Stimulated activated effector memory CD8-positive, alpha-beta T cell treated with anti-CD3 and anti-CD28 coated beads, Interleukin-12 subunit alpha, Interleukin-12 subunit beta, amount 100 ng/mL, for 72 hours (primary cell): ENCODE measurements at regions not wholly inside any gene's neighbourhood (a gene's known extent, or its start where the extent isn't known, plus 50 kb on each side); places are given as distances from the start of the nearest gene placed in this dataset.
"Not testable (repeated sequence)": the region's sequence is repeated elsewhere in the genome, so short reads cannot be mapped to it uniquely, and the experiment has no call there.

Experiments used
- ATAC-seq: fragments of 150-1000 bp; cut with Tn5 transposase; 2 replicates; pipeline ENCODE4 v1.10.0; 2021
- DNase-seq, 2 donors: peaks; one replicate each; pipeline ENCODE4 v3.0.0; 2021 to 2022; ENCODE audit warnings: low spot score in 2 of 2
- H3K27ac Mint-ChIP-seq: one replicate; pipeline ENCODE4 v1.8.0; 2022; ENCODE audit warnings: mild to moderate bottlenecking, mixed read lengths
- H3K36me3 Mint-ChIP-seq: one replicate; pipeline ENCODE4 v1.8.0; 2022; ENCODE audit warnings: mild to moderate bottlenecking, mixed read lengths
- H3K4me1 Mint-ChIP-seq: one replicate; pipeline ENCODE4 v1.8.0; 2022; ENCODE audit warnings: mixed read lengths
- H3K4me3 Mint-ChIP-seq: one replicate; pipeline ENCODE4 v1.8.0; 2022; ENCODE audit warnings: mild to moderate bottlenecking, mixed read lengths
- H3K9me3 Mint-ChIP-seq: one replicate; pipeline ENCODE4 v1.8.0; 2022; ENCODE audit warnings: mixed read lengths

- not testable (repeated sequence) for DNase-seq, H3K9me3 Mint-ChIP-seq, ATAC-seq, H3K36me3 Mint-ChIP-seq, H3K27ac Mint-ChIP-seq, H3K4me3 Mint-ChIP-seq, H3K4me1 Mint-ChIP-seq
Measured at GRCh38 chr1:213545181-213545580, 442.6 kb upstream of the PROX1 start.

- Mint-ChIP-seq H3K4me3 (no peak overlapping the region), H3K9me3 (peaks cover 2% of the 10 kb centered on the region), H3K36me3 (no peaks in the 10 kb centered on the region), H3K4me1 (no peaks in the 10 kb centered on the region), H3K27ac (no peak overlapping the region)
- DNase-seq: no peak
- no peak for ATAC-seq
Measured at GRCh38 chr1:213549982-213550381, 437.8 kb upstream of the PROX1 start.

- no peak for ATAC-seq
- no peak overlapping the region for H3K27ac Mint-ChIP-seq
Measured at GRCh38 chr1:213550804-213551203, 437.0 kb upstream of the PROX1 start.

GRCh38 chr1:213552045-213552444 is 435.7 kb upstream of the PROX1 start:
- ATAC-seq (no peak), DNase-seq (no peak)
- Mint-ChIP-seq H3K27ac (no peak overlapping the region), H3K4me3 (no peak overlapping the region), H3K9me3 (peaks cover 2% of the 10 kb centered on the region), H3K36me3 (no peaks in the 10 kb centered on the region), H3K4me1 (no peaks in the 10 kb centered on the region)

More at GRCh38 chr1:213550804-213551203, 437.0 kb upstream of the PROX1 start:
- Mint-ChIP-seq H3K9me3 (peaks cover 2% of the 10 kb centered on the region), H3K4me3 (no peak overlapping the region), H3K4me1 (no peaks in the 10 kb centered on the region), H3K36me3 (no peaks in the 10 kb centered on the region)
- no peak for DNase-seq

GRCh38 chr1:213560226-213560625 is 427.5 kb upstream of the PROX1 start:
- no peaks in the 10 kb centered on the region for H3K4me1 Mint-ChIP-seq
- no peaks in the 10 kb centered on the region for H3K36me3 Mint-ChIP-seq
- ATAC-seq: no peak
- no peak overlapping the region for H3K27ac Mint-ChIP-seq
- no peak overlapping the region for H3K4me3 Mint-ChIP-seq
- peaks cover 7% of the 10 kb centered on the region for H3K9me3 Mint-ChIP-seq
- no peak for DNase-seq

- DNase-seq (no peak), ATAC-seq (no peak)
- H3K4me1 Mint-ChIP-seq: no peaks in the 10 kb centered on the region
- peaks cover 13% of the 10 kb centered on the region for H3K9me3 Mint-ChIP-seq
- no peak overlapping the region for H3K4me3 Mint-ChIP-seq
- no peak overlapping the region for H3K27ac Mint-ChIP-seq
- H3K36me3 Mint-ChIP-seq: no peaks in the 10 kb centered on the region
Measured at GRCh38 chr1:213561870-213562269, 425.9 kb upstream of the PROX1 start.

GRCh38 chr1:213564215-213564659 is 423.5 kb upstream of the PROX1 start:
- no peak overlapping the region for H3K4me3 Mint-ChIP-seq
- ATAC-seq (no peak), DNase-seq (no peak)
- no peak overlapping the region for H3K27ac Mint-ChIP-seq
- H3K4me1 Mint-ChIP-seq: no peaks in the 10 kb centered on the region
- H3K9me3 Mint-ChIP-seq: peaks cover 13% of the 10 kb centered on the region
- H3K36me3 Mint-ChIP-seq: no peaks in the 10 kb centered on the region

- Mint-ChIP-seq H3K9me3 (peaks cover 10% of the 10 kb centered on the region), H3K27ac (no peak overlapping the region), H3K36me3 (no peaks in the 10 kb centered on the region), H3K4me1 (no peaks in the 10 kb centered on the region), H3K4me3 (no peak overlapping the region)
- DNase-seq: no peak
- ATAC-seq: no peak
Measured at GRCh38 chr1:213568929-213569815, 418.6 kb upstream of the PROX1 start.

- H3K27ac Mint-ChIP-seq: no peak overlapping the region
- H3K36me3 Mint-ChIP-seq: no peaks in the 10 kb centered on the region
- no peaks in the 10 kb centered on the region for H3K4me1 Mint-ChIP-seq
- H3K4me3 Mint-ChIP-seq: no peak overlapping the region
- H3K9me3 Mint-ChIP-seq: peaks cover 12% of the 10 kb centered on the region
- ATAC-seq (no peak), DNase-seq (no peak)
Measured at GRCh38 chr1:213569816-213570150, 418.0 kb upstream of the PROX1 start.

GRCh38 chr1:213570487-213570886 is 417.3 kb upstream of the PROX1 start:
- Mint-ChIP-seq H3K4me1 (no peaks in the 10 kb centered on the region), H3K27ac (no peak overlapping the region), H3K36me3 (no peaks in the 10 kb centered on the region), H3K9me3 (peaks cover 12% of the 10 kb centered on the region), H3K4me3 (no peak overlapping the region)
- DNase-seq: no peak
- ATAC-seq: no peak

GRCh38 chr1:213571419-213571818 is 416.4 kb upstream of the PROX1 start:
- Mint-ChIP-seq H3K4me3 (no peak overlapping the region), H3K27ac (no peak overlapping the region), H3K9me3 (peaks cover 10% of the 10 kb centered on the region), H3K4me1 (no peaks in the 10 kb centered on the region), H3K36me3 (no peaks in the 10 kb centered on the region)
- DNase-seq: no peak
- ATAC-seq: no peak

- no peaks in the 10 kb centered on the region for H3K4me1 Mint-ChIP-seq
- DNase-seq (no peak), ATAC-seq (no peak)
- H3K9me3 Mint-ChIP-seq: peaks cover 6% of the 10 kb centered on the region
- H3K4me3 Mint-ChIP-seq: no peak overlapping the region
- no peaks in the 10 kb centered on the region for H3K36me3 Mint-ChIP-seq
- no peak overlapping the region for H3K27ac Mint-ChIP-seq
Measured at GRCh38 chr1:213571843-213572242, 415.9 kb upstream of the PROX1 start.

- Mint-ChIP-seq H3K4me3 (no peak overlapping the region), H3K36me3 (no peaks in the 10 kb centered on the region), H3K9me3 (peaks cover 5% of the 10 kb centered on the region), H3K4me1 (no peaks in the 10 kb centered on the region), H3K27ac (no peak overlapping the region)
- DNase-seq: no peak
- no peak for ATAC-seq
Measured at GRCh38 chr1:213572912-213573647, 414.7 kb upstream of the PROX1 start.

- H3K27ac Mint-ChIP-seq: no peak overlapping the region
- no peak for ATAC-seq
- H3K9me3 Mint-ChIP-seq: peaks cover 5% of the 10 kb centered on the region
- no peak for DNase-seq
- no peak overlapping the region for H3K4me3 Mint-ChIP-seq
- H3K36me3 Mint-ChIP-seq: no peaks in the 10 kb centered on the region
- no peaks in the 10 kb centered on the region for H3K4me1 Mint-ChIP-seq
Measured at GRCh38 chr1:213573648-213574009, 414.1 kb upstream of the PROX1 start.

GRCh38 chr1:213582976-213583567 is 404.7 kb upstream of the PROX1 start:
- no peak for ATAC-seq
- H3K36me3 Mint-ChIP-seq: no peaks in the 10 kb centered on the region
- no peaks in the 10 kb centered on the region for H3K9me3 Mint-ChIP-seq
- H3K4me1 Mint-ChIP-seq: no peaks in the 10 kb centered on the region
- DNase-seq: no peak
- no peak overlapping the region for H3K27ac Mint-ChIP-seq
- no peak overlapping the region for H3K4me3 Mint-ChIP-seq

GRCh38 chr1:213584272-213584671 is 403.5 kb upstream of the PROX1 start:
- Mint-ChIP-seq H3K4me1 (no peaks in the 10 kb centered on the region), H3K27ac (no peak overlapping the region), H3K9me3 (no peaks in the 10 kb centered on the region), H3K4me3 (no peak overlapping the region), H3K36me3 (no peaks in the 10 kb centered on the region)
- DNase-seq (no peak), ATAC-seq (no peak)
